T-helper 2 cell (primary cell): ENCODE measurements at regions not wholly inside any gene's neighbourhood (a gene's known extent, or its start where the extent isn't known, plus 50 kb on each side); places are given as distances from the start of the nearest gene placed in this dataset.
"Not testable (repeated sequence)": the region's sequence is repeated elsewhere in the genome, so short reads cannot be mapped to it uniquely, and the experiment has no call there.

Experiments used
- DNase-seq, 5 experiments: peaks; one replicate each; pipeline versions ENCODE4 v3.0.0 to v3.0.0-alpha.2; 2012 to 2022

DNA sequence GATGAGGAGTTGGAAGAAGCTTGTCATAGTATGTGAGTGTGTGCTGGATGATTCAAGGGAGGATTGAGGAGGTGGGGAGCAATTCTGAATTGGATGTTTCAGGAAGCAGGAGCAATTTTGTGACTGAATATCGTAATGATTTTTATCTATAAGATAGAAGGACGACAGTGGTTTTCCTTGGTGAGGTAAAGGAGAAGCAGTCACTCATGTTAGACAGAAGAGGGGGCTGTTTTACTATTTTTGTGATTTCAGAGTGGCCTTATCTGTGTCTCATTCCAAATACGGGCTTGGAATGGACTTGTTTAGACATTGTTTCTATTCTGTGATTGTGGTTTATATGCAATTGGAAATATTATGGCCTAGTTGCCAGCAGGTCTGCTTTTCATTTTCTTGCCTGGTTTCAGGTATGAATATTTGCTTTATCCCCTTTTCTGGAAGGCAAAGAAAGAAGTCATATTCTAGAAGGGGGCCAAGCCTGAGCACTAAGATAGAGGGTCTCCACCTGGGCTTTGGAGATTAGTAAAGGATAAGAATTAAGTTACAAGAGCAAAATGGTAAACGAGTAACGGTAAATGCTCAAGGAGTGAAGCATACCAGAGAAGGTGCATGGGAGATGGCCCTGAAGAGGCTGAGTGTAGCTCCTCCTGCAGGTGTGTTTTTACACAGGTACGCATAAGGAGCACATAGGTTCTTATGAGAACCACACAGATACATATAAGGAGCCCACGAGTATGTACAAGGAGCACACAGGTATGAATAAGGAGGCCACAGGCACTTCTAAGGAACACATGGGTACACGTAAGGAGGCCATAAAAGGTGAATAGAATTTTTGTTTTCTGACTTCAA, 124.6 kb upstream of the KCNAB1 start:
- peak in 1 of 5 experiments; percentile 16 for DNase-seq

DNA sequence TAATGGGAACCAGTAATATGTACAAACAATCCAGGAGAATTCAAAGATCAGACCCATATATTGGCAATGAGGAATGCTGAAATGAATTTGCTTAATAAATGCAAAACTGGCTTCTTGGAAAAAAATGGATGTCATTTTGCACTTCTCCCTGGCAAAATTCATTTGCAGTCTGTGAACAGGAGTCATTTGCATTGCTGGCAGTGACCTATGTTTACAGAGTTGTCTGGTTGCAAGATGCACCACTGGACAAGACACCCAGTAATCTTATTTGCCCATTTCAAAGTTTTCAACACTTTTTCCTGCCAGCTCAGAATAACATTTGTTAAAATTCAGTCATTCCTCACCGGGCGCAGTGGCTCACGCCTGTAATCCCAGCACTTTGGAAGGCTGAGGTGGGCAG, 123.5 kb upstream of the KCNAB1 start:
- no peak for DNase-seq

DNA sequence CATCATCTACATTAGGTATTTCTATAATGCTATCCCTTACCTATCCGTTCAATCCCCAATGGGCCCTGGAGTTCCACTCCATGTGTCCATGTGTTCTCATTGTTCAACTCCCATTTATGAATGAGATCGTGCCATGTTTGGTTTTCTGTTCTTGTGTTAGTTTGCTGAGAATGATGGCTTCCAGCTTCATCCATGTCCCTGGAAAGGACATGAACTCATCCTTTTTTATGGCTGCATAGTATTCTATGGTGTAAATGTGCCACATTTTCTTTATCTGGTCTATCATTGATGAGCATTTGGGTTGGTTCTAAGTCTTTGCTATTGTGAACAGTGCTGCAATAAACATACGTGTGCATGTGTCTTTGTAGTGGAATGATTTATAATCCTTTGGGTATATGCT, 122.2 kb upstream of the KCNAB1 start:
- DNase-seq, result not testable (repeated sequence)

DNA sequence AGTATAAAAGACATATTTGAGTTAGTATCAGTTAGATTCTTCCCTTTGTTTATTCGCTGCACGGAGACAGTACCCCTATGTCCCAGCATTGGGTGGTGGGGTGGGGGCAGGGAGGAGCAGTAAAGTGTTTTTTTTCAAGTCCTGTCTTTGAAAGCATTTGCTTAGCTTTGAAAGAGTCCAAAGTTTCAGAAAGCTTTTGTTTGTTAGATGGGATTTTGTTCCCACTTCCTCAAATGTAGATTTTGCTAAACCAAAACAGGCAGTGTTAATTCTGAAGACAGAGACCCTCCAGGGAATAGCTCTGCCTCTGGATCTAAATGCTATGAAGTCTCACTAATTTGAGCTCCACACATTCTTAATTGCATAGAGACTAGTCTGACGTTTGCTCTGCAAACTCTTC, 114.6 kb upstream of the KCNAB1 start:
- DNase-seq, result no peak

DNA sequence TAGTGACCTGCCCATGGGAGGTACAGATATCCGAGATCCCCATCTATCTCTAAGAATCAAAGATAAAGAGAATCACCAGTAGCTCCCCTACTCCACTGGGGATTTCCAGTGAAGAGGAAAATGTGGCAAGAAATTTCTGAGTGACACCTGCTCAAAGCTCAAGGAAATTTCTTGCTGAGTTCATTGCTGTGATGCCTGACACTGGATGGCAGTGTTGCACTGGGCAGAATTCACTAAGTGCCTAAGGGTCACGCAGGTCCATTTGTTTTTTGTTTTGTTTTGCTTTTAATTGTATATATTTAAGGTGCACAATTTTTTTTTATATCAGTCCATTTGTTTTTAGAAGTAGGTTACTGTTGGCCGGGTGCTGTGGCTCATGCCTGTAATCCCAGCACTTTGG, 109.5 kb upstream of the KCNAB1 start:
- no peak for DNase-seq

DNA sequence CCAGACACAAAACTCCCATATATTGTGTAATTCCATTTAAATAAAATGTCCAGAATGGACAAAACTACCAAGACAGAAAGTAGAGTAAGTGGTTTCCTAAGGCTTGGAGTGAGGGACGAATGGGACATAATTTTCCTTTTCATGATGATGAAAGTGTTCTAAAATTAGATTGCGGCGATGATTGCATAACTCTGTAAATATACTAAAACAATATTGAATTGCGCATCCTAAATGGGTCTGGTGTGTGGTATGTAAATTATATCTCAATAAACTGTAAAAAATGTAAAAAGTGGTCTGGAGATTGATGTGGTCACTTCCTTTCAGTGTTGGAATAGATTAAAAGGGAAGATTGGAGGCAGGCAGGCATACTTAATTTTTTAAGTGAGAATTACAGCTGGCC, 105.9 kb upstream of the KCNAB1 start:
- no peak for DNase-seq

DNA sequence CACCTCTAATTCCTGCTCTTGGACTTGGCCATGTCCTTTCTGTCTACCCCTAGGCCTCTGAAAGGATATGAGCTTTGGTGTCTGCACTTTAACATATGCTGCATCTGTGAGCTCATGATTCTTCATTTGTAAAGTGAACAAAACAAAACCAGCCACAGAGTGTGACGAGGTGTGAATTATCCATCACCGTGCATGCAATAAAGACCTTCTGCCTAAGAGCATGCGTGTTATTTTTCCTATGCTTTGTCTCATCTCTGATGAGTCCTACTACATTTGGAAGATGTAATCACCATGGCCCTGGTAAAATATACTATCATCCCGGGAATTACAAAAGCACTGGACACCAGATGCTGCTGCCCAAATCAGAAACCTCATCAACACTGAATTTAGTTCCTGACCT, 103.5 kb upstream of the KCNAB1 start:
- no peak for DNase-seq

DNA sequence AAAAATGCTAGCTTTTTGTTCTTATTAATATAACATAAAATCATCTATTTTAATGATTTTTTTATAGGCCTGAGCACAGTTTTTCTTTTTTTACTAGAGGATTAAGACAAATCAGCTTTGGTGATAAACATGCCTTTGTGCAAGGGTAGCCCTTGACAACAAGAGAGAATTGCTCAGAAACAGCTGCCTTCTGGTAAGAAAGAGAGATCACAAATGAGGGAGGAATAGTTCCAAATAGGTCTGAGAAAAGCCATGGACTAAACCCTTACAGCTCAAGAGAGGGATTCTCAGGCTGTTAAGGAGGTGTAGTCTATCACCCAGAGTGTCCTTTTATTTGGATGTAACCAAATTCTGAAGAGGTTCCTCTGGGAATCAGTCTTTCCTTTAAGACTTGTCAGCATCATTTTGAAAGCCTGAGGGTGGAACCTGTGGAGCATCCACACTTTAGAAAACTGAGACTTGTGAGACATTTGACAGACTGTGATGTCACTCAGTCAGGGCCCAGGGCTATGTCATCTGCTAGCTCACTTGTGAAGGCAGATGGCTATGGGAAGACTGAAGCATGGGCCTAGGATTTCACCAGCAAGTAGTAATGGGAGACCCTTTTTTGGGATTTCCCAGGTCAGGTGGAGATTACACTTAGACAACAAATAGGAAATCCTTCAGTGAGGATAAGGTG, 102.9 kb upstream of the KCNAB1 start:
- no peak for DNase-seq

DNA sequence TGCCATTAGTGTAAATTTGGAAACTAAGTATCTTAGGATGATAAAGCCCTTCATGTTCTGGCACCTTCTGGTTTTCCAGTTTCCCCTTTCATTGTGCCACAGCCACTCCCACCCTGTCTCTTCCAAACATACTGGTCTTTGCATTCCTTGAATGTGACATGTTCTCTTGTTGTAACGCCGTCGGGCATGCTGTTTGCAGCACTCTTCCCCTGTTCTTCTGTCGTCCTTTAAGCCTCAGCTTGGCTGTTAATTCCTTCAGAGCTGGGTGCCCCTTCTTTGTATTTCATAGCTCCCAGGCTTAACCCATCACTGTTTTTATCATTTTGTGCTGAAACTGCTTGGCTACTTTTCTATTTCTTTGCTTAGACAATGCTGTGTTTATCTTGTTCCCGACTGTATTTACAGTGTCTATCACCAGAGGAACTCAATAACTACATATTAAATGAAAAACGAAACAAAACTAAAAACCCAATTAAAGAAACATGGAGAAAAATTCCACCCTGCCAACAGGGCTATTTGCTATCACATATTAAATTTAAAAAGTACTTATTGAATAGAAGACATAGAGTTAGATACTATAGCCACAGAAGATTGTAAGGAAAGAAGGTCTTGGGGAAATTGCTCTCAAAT, 95.4 kb upstream of the KCNAB1 start:
- DNase-seq, result no peak

DNA sequence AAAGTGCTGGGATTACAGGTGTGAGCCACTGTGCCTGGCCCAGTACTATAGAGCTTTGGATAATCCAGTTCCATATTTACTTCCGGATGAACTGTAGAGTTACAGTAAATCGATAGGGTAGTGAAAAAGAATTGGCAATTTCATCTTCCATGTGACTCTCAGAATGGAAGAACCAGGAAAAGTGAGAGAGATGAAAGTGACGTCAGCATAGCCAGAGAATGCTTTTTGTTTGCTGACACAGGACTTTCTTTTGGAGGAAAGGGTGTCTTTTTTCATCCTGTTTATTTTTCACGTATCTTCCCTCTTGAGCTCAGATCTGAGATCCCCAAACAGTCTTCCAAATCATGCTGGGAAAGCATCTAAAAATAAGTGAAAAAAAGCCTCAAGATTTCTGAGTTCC, 91.2 kb upstream of the KCNAB1 start:
- DNase-seq, result no peak

DNA sequence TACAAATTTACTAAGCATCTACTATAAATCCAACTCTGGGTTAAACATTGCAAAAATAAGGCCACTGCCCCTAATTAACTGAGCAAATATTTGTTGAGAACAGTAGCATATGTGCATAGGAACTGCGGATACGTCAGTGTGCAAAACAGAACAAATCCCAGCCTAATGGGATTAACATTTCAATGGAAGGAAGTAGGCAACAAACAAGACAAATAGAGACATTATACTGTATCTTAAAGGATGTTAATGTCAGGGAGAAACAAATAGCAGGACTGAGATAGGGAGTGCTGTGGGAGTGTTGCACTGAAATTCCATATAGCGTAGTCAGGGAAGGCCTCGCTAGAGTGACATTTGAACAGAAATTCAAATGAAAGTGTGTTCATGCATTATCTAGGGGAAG, 89.7 kb upstream of the KCNAB1 start:
- DNase-seq, result no peak

DNA sequence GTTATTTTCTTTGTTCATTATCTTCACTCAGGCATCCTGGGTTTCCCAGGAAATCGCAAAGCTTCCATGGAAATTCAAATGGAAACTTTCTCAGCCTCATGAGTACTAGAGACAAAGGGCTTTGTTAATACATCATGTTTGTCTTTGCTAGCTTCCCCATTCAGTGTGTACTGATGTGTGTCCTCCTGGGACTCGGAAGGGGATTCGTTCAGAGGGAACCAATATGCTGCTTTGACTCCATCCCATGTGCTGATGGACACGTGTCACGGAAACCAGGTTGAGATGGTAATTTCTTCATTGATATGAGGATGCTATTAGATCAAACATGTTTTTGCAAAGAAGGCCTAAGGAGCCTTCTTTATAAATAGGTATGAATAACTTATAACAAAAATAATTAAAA, 87.0 kb upstream of the KCNAB1 start:
- DNase-seq, result no peak

DNA sequence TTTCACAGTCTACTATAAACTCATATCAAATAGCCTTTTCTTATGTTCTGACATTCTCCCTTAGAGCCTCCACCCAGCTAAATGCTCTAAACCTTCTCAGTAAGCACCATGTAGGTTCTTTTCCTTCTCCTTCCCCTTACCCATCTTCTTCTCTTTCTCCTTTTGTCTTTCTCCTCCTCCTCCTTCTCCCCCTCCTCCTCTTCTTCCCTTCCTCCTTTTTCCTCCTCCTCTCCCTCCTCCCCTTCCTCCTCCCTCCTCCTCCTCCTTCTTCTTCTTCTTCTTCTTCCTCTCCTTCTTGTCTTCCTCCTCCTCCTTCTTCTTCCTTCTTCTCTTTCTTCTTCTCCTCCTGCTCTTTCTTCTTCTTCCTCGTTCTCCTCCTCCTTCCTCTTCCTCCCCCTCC, 85.2 kb upstream of the KCNAB1 start:
- DNase-seq, result no peak

DNA sequence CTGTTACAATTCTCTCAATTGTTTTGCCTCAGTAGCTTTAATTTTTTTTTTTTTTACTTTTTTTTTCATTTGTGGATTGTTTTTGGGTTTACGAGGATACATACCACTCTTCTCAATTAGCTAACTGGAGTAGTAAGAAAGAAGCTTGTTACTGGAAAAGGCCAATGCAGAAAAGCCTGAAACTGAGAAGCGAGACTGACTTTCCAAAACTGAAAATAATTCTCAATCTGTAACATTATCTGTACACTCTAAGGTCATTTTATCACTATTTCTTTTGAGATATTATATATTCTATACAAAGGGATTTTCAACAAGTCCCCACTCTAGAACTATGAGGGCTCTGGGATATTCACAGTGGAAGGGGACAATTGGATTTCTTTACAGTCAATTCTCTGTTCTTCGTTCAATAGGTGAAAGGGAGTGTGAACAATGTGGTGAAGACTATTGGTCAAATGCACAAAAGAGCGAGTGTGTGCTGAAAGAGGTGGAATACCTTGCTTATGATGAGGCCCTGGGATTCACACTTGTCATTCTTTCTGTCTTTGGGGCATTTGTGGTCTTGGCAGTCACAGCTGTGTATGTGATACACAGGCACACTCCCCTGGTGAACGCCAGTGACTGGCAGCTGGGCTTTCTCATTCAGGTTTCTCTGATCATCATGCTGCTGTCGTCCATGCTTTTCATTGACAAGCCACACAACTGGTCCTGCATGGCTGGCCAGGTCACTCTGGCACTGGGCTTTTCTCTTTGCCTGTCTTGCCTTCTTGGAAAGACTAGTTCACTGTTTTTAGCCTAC, 83.9 kb upstream of the KCNAB1 start:
- no peak for DNase-seq

DNA sequence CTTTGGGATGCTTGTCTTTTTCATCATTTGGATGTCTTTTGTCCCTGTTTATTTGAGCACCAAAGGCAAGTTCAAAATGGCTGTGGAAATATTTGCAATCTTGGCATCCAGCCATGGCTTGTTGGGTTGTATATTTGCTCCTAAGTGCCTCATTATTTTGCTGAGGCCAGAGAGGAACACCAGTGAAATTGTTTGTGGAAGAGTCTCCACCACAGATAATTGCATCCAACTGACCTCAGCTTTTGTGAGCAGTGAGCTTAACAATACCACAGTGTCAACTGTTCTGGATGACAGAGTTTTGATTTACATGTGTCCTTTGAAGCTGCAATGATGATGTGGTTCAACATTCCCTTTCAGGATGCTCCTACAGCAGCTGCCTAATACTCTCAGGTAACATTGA, 83.0 kb upstream of the KCNAB1 start:
- DNase-seq, result no peak

DNA sequence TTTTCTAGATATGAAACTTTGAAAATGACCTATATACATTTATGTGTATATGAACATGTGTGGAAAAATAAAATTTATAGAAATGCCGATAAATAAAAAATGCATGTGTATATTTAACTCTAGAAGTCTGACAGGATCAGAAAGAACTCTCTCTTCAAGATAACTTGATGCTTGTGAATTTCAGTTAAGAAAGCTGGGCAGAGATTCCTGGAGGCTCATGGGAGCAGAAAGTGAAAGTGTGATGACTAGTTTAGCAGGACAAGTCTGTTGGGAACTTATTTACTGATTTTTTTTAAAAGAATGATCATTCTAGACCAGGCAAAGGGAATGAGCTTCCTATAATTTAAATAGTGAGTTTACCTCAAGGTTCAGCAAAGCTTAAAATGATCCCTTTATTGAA, 81.5 kb upstream of the KCNAB1 start:
- DNase-seq, result no peak

DNA sequence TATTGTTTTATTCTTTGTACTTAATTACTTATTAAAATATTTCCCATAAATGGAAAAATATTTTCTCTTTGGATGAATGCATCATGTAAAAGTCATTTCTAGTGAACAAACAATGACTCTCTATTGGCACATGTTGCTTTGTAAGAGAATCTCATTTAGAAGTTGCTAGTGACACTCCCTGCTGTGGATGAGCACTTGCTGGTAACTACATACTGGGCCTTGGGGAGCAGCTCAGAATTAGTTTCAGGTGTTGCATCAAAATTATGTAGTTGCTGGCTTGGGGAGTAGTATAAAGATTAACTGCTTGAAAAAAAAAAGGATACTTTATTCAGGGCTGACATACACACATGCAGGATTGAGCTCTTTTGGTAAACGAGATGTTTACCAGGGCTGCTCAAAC, 80.3 kb upstream of the KCNAB1 start:
- DNase-seq, result no peak

DNA sequence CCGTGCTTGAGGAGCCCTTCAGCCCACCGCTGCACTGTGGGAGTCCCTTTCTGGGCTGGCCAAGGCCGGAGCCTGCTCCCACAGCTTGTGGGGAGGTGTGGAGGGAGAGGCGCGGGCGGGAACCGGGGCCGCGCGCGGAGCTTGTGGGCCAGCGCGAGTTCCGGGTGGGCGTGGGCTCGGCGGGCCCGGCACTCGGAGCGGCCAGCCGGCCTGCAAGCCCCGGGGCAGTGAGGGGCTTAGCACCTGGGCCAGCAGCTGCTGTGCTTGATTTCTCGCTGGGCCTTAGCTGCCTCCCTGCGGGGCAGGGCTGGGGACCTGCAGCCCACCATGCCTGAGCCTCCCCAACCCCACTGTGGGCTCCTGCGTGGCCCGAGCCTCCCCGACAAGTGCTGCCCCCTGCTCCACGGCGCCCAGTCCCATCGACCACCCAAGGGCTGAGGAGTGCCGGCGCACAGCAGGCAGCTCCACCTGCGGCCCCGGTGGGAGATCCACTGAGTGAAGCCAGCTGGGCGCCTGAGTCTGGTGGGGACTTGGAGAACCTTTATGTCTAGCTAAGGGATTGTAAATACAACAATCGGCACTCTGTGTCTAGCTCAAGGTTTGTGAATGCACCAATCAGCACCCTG, 79.0 kb upstream of the KCNAB1 start:
- not testable (repeated sequence) for DNase-seq

DNA sequence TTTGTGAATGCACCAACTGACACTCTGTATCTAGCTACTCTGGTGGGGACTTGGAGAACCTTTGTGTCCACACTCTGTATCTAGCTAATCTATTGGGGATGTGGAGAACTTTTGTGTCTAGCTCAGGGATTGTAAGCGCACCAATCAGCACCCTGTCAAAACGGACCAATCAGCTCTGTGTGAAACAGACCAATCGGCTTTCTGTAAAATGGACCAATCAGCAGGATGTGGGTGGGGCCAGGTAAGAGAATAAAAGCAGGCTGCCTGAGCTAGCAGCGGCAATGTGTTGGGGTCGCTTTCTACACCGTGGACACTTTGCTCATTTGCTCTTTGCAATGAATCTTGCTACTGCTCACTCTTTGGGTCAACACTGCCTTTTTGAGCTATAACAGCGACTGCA, 78.5 kb upstream of the KCNAB1 start:
- DNase-seq, result not testable (repeated sequence)

DNA sequence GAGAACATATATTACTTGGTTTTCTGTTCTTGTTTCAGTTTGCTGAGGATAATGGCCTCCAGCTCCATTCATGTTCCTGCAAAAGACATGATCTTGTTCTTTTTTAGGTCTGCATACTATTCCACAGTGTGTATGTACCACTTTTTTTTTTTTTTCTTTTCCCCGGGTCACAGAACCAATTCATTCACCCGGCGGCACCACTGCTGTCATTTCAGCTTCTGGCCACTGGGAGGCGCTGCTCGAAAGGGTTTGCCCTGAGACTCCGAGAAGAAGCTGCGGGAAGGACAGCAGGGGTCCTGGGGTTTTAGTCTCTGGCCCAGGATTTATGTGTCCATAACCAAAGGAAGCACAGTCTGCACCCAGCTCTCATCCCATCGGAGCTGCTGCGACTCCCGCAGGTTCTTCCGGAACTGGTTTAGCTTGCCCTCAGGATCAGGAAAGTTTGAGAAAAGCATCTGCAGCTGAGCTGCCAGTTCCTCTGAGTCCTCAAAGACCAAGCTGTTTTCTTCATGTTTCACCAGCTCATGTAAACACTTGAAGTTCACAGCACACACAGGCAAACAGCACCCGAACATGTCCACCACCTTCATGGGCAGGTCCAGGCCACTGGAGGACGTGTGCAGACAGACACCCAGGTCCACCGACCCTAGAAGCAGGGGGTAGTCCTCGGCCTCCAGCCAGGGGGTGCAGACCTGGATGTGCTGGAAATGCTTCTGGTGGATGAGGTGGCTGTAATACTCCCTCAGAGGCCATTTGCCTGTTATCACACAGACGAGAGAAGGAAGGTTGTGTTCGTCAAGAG, 76.3 kb upstream of the KCNAB1 start:
- DNase-seq, result peak in 3 of 5 experiments; percentile 12 to 35 (median 26)

DNA sequence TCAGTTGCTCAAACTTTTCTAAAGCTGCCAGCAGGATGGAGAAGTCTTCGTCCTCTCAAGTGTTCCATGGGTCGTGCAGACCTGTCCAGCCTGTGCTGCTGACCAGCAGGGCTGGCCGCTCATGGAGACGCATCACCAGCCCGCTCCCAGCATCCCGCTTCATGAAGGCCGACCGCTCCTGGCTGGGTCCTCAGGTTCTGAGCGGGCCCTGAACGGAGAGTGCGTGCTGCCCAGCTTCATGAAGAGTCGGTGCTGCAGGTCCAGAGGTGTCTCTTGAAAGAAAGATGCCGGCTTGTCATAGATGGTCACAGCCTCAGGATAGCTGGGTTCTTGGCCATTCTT, 75.8 kb upstream of the KCNAB1 start:
- DNase-seq, result no peak

DNA sequence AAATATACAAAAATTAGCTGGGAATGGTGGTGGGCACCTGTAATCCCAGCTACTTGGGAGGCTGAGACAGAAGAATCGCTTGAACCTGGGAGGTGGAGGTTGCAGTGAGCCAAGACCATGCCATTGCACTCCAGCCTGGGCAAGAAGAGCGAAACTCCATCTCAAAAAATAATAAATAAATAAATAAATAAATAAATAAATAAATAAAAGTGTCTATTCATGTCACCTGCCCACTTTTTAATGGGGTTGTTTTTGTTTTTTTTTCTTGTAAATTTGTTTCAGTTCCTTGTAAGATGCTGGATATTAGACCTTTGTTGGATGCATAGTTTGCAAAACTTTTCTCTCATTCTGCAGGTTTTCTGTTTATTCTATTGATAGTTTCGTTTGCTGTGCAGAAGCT, 71.9 kb upstream of the KCNAB1 start:
- DNase-seq, result not testable (repeated sequence)
